ENCODE measurements at regions not wholly inside any gene's neighbourhood (a gene's known extent, or its start where the extent isn't known, plus 50 kb on each side); places are given as distances from the start of the nearest gene placed in this dataset.

DNA sequence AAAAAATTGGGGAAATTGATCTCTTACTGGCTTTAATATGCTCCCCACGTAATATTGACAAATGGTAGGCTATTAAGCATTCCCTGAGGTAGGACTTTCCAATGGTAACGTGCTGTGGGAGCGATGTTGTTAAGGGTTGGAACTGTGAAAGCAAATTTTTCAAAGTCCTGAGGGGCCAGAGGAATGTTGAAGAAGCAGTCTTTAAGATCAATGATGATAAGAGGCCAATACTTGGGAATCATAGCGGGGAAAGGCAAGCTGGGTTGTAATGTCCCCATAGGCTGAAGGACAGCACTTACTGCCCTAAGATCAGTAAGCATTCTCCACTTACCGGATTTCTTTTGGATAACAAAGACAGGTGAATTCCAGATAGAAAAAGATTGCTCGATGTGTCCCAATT lies 69.6 kb upstream of the ARL4D start:
- H3K4me2 ChIP-seq (ENCODE audit: low read length), result no peak overlapping the region

More for the DNA sequence above, 69.6 kb upstream of the ARL4D start:
- H3K79me2 ChIP-seq (ENCODE audit: insufficient read depth, low read length), result peaks cover 3% of the 10 kb centered on the region; the same call in 1 of the 2 replicates
- CTCF ChIA-PET, result no interaction called here
- intact Hi-C loops (cut with micrococcal nuclease), result no loop called here
- H3K9ac ChIP-seq (ENCODE audit: low read length), result no peak overlapping the region
- no peaks in the 10 kb centered on the region for H3K27me3 ChIP-seq (ENCODE audit: insufficient read depth, low read length)
- no peak overlapping the region for H2AFZ ChIP-seq (ENCODE audit: low read depth, low read length, poor library complexity, severe bottlenecking)
- BruUV-seq (replicated peaks), result no TSS peak
- no peak for ATAC-seq
- TF ChIP-seq SRF (IDR thresholded peaks at IDR 0.05; ENCODE audit: low read depth) (no peak), JUND (IDR thresholded peaks at IDR 0.05) (no peak), YY1 (IDR thresholded peaks at IDR 0.05; ENCODE audit: extremely low read depth, insufficient replicate concordance, low read depth, low read length) (no peak), SIN3A (IDR thresholded peaks at IDR 0.05; ENCODE audit: low read depth) (no peak), ZFX (IDR thresholded peaks at IDR 0.05) (no peak), RAD21 (IDR thresholded peaks at IDR 0.05; ENCODE audit: low read depth) (no peak), EGR1 (IDR thresholded peaks at IDR 0.05; ENCODE audit: low read depth) (no peak), SP1 (IDR thresholded peaks at IDR 0.05; ENCODE audit: low read depth) (no peak), EZH2phosphoT487 (IDR thresholded peaks at IDR 0.05; ENCODE audit: borderline replicate concordance) (no peak)
- TF ChIP-seq, protein P1, sequence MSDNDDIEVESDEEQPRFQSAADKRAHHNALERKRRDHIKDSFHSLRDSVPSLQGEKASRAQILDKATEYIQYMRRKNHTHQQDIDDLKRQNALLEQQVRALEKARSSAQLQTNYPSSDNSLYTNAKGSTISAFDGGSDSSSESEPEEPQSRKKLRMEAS (IDR thresholded peaks at IDR 0.05), result no peak
- TF ChIP-seq, protein P2, sequence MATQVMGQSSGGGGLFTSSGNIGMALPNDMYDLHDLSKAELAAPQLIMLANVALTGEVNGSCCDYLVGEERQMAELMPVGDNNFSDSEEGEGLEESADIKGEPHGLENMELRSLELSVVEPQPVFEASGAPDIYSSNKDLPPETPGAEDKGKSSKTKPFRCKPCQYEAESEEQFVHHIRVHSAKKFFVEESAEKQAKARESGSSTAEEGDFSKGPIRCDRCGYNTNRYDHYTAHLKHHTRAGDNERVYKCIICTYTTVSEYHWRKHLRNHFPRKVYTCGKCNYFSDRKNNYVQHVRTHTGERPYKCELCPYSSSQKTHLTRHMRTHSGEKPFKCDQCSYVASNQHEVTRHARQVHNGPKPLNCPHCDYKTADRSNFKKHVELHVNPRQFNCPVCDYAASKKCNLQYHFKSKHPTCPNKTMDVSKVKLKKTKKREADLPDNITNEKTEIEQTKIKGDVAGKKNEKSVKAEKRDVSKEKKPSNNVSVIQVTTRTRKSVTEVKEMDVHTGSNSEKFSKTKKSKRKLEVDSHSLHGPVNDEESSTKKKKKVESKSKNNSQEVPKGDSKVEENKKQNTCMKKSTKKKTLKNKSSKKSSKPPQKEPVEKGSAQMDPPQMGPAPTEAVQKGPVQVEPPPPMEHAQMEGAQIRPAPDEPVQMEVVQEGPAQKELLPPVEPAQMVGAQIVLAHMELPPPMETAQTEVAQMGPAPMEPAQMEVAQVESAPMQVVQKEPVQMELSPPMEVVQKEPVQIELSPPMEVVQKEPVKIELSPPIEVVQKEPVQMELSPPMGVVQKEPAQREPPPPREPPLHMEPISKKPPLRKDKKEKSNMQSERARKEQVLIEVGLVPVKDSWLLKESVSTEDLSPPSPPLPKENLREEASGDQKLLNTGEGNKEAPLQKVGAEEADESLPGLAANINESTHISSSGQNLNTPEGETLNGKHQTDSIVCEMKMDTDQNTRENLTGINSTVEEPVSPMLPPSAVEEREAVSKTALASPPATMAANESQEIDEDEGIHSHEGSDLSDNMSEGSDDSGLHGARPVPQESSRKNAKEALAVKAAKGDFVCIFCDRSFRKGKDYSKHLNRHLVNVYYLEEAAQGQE (IDR thresholded peaks at IDR 0.05; ENCODE audit: low read depth), result no peak
- TF ChIP-seq, protein P3, sequence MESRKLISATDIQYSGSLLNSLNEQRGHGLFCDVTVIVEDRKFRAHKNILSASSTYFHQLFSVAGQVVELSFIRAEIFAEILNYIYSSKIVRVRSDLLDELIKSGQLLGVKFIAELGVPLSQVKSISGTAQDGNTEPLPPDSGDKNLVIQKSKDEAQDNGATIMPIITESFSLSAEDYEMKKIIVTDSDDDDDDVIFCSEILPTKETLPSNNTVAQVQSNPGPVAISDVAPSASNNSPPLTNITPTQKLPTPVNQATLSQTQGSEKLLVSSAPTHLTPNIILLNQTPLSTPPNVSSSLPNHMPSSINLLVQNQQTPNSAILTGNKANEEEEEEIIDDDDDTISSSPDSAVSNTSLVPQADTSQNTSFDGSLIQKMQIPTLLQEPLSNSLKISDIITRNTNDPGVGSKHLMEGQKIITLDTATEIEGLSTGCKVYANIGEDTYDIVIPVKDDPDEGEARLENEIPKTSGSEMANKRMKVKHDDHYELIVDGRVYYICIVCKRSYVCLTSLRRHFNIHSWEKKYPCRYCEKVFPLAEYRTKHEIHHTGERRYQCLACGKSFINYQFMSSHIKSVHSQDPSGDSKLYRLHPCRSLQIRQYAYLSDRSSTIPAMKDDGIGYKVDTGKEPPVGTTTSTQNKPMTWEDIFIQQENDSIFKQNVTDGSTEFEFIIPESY (IDR thresholded peaks at IDR 0.05; ENCODE audit: extremely low read depth, insufficient replicate concordance, low read length), result no peak
- TF ChIP-seq, protein P4, sequence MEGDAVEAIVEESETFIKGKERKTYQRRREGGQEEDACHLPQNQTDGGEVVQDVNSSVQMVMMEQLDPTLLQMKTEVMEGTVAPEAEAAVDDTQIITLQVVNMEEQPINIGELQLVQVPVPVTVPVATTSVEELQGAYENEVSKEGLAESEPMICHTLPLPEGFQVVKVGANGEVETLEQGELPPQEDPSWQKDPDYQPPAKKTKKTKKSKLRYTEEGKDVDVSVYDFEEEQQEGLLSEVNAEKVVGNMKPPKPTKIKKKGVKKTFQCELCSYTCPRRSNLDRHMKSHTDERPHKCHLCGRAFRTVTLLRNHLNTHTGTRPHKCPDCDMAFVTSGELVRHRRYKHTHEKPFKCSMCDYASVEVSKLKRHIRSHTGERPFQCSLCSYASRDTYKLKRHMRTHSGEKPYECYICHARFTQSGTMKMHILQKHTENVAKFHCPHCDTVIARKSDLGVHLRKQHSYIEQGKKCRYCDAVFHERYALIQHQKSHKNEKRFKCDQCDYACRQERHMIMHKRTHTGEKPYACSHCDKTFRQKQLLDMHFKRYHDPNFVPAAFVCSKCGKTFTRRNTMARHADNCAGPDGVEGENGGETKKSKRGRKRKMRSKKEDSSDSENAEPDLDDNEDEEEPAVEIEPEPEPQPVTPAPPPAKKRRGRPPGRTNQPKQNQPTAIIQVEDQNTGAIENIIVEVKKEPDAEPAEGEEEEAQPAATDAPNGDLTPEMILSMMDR (IDR thresholded peaks at IDR 0.05 in 2 of 3, conservative IDR thresholded peaks at IDR 0.05 in 1 of 3; ENCODE audit: borderline replicate concordance in 1 of 3, insufficient read depth in 1 of 3, low read depth in 2 of 3, low read length in 2 of 3), result no peak
- no peaks in the 10 kb centered on the region for H3K4me1 ChIP-seq (ENCODE audit: control insufficient read depth in 1 of 2, insufficient read depth in 2 of 2, low read length in 2 of 2)
- DNase-seq (ENCODE audit: low read depth, low spot score), result no peak
- no peaks in the 10 kb centered on the region for H4K20me1 ChIP-seq (ENCODE audit: insufficient read depth)
- H3K9me2 ChIP-seq (ENCODE audit: insufficient read depth), result no peaks in the 10 kb centered on the region
- RAD21 ChIA-PET (ENCODE audit: low non-redundant PET in 1 of 2, low total read pairs in 2 of 2, uncharacterized antibody in 2 of 2, unreplicated experiment in 2 of 2), result no interaction called here
- POLR2A ChIA-PET, result no interaction called here
- no peaks in the 10 kb centered on the region; a peak in 1 of 4 replicates for H3K36me3 ChIP-seq (ENCODE audit: control insufficient read depth in 1 of 2, insufficient read depth in 2 of 2, low read length in 2 of 2)
- H3K27ac ChIP-seq (ENCODE audit: low read depth, low read length), result no peak overlapping the region
- no peak overlapping the region for H3K4me3 ChIP-seq (replicated peaks in 1 of 2; ENCODE audit: low read depth in 1 of 2, low read length in 2 of 2)
- H3K9me3 ChIP-seq (ENCODE audit: control insufficient read depth in 1 of 2, insufficient read depth in 1 of 2, low read depth in 1 of 2, low read length in 2 of 2), result no peaks in the 10 kb centered on the region; a peak in 1 of 4 replicates
